ENCODE measurements at regions not wholly inside any gene's neighbourhood (a gene's known extent, or its start where the extent isn't known, plus 50 kb on each side); places are given as distances from the start of the nearest gene placed in this dataset.
A peak's percentile ranks its signal among the peaks of the same experiment; 100 is the strongest.

DNA sequence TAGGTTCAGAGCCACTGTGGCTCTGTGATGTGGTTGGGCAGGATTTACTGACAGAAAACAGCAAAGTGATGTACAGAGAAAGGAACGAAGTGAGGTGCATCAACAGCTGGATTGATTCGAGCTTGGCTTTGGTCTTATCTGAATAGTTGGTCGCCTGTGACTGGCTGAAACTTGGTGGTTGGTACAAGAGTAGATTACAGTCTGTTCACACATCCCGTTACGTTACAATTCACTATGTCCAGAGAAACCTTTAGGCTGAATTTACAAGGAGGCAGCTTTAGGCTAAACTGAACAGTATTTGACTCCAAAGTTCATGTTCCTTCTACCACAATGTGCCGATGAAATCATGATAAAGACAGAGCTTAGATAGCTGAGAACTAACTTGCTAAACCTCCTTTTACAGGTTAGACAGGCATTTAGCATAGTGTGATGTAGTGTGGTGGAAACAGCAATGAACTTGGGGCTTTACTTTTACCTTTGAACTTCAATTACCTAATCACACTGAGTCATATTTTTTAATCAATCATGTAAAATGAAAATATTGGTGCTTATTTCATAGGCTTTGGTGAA is 210.2 kb upstream of the PUM3 start:
- DNase-seq: no peak

DNA sequence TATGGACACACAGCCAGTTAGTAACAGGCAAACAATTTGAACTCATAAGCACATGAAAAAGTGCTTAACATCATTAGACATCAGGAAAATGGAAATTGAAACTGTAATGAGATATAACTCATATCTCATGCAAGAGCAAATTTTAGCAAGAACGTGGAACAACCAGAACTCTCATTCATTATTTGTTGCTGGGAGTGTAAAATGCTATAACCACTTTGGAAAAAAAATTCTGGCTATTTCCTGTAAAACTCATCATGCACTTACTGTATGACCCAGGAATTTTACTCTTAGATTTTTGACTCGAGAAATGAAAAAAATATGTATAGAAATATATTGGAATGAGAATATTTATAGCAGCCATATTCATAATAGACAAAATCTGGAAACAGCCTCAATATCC is 205.7 kb upstream of the PUM3 start:
- no peak for DNase-seq

DNA sequence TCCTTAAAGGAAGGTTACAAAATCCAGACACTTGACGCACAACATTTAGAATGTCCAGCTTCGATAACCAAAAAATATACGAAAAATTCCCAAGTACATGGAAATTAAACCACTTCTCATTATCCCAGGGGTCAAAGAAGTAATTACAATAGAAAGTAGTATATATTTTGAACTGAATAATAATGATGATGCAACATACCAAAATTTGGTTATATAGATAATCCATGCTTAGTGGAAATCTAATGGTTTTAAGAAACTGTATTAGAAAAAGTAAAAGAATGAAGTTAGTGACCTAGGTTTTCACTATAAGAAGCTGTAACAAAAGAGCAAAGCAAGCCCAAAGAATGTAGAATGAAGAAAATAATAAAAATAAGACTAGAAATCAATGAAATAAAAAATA is 204.0 kb upstream of the PUM3 start:
- no peak for DNase-seq

DNA sequence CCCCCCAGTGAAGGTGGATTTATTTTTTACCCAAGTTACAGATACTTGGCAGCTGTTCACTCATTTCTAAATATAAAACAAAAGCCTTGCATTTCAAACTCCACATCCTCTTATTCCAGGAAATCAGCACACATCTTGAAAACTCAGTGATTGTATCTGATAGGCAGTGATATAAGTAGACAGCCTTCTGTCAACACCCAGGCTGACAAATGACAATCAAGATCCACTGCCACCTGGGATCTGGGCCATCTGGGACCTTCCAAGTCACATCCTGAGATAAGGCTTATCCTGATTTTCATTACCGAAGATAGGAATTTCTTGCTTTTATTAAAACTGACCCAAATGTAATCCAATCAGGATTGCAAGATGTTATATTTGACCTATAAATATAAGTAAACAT is 201.3 kb upstream of the PUM3 start:
- no peak for DNase-seq

DNA sequence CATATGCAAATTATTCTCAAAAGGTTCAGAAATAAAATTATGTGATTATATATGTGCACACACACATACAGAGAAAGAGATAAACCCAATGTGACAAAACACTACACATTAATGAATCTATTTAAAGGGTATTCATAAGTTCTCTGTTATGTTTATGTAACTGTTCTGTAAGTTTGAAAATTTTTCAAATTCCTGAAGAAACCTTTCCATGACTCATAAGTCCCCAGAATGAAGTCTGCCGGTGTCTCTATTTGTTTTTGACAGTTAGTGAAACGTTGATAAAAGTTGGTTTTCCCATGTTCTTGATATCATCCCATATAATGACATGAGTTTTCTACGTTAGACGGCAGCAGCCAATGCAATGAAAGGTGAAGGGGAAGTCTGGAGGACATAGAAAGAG is 199.5 kb upstream of the PUM3 start:
- no peak for DNase-seq

DNA sequence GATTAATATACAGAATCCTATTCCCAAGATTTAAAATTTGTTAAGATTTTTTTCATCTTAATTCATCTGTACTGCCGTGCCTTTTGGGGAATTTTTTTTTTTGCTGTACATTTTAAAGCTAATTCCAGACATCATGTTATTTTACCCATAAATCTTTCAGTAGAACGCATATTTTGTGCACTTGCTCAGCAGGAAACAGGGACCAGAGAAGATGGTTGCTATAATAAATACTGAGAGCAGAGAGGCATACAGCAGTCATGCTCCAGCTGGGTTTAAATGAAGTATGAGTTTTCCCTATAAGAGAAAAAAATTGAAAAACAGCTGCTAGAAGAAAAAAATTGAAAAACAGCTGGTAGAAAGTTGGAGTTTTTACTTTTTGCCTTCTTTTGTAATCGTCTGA is 196.9 kb upstream of the PUM3 start:
- DNase-seq: no peak

DNA sequence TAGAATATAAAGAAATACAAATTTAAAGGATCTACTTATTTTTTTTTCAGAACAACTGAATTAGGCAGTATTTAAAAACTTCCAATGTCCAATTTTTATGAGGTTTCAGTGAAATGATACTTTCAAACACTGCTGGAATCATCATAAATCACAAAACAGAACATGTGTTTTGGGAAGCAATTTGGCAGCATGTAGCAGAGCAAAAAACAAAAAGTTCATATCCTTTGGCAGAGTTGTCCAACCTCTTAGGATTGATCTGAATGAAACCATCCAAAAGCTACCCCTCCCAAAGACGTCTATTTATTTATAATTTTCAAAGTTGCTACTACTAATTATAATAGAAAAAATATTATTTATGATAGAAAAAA is 192.4 kb upstream of the PUM3 start:
- DNase-seq: no peak

DNA sequence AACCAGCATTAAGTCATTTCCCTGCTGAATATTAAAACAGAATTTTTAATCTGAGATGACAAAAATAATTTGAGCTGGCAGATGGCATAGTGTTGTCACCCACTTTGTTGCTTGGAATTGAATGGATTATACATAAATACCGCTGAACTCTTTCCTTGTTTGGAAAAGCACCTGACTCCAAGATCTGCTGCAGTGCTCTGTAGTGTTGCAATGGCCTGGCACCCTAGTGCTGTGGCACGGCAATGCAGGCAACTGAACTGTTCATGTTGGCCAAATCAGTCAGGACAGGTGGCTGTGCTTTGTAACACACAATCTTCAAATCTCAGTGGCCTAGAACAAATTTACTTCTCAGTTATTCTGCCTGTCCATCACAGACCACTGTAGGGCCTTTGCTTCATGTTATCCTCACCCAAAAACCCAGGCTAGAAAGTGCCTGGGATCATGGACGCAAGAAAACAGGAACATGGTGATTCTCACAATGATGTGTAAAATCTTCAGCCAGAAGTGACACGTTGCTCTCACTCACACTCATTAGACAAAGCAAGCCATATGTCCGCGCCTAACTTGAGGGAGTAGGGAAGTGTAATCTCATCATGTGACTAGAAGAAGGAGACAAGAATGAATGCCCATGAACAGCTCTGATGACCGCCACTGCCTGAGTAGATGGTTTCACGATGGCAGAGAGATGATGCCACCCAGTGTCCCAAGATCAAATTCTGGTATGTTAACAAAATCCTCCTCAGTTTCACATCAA is 191.9 kb upstream of the PUM3 start:
- DNase-seq: no peak

DNA sequence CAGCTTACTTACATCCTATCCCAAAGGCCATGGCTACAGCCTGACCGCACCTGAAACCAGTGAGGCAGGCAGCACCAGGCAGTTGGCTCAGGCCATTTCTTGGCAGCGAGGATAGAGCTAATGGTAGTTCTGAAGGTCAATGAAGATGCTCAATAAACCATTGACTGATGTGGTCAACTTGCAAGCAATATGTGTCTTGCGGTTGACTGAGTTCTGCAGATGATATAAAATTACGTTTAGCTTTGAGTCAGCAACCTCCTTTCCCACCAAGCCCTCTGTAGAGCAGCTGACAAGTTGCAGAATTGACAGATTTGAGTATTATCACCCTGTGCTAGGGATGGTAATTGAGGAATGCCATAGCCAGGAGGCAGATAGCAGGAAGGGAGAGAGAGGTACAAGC is 189.0 kb upstream of the PUM3 start:
- DNase-seq: no peak

DNA sequence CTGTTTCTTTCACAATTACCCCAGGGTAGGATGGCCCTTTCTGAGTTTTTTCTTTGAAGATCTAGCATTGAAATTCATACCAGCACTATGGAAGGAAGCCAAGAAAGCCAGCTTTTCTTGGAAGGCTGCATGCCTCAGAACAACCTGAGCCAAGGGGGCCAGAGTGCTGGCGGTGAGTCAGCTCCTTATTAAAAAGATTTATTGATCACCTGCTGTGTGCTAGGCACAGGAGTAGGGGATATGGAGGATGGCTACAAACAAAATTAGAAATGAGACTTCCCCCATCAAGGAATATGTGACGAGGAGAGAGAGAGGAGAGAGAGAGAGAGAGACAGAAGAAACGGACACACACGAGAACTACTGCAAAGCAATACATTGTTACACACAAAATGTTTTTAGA is 184.6 kb upstream of the PUM3 start:
- DNase-seq: no peak

DNA sequence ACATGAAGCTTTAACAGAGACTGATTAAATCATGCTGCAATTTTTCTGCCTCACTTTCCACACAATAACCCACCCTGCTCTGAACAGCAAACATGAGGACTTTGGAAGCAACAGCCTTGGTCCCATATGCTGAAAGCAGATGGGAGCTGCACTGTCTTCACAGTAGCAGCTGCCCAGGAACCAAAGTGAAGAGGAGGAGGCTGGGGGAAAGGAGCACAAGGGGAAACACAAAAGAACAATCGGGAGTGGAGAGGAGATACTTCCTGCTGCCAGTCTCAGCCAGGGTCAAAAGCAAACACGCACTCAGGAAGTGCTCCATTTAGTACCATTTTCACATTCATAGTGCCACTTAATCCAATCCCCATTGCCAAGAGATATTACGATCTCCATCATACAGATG is 183.3 kb upstream of the PUM3 start:
- no peak for DNase-seq

DNA sequence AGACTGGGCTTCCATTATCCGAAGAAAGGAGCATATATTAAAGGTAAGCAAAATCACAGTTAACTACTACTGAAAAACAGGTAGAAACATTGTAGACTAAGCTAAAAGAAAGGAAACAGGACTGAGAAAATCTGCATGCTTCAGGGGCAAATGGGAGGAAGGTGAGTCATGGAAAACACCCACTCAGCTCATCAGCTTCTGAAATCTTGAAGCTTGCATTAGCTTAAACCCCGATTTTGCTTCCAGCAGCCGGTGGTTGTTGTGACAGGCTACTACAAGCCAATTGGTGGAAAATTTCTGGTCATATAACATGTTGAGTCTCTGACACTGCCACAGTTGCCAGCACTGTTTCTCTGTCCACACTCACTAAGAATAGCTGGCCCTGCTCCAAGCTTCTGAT is 179.6 kb upstream of the PUM3 start:
- no peak for DNase-seq

DNA sequence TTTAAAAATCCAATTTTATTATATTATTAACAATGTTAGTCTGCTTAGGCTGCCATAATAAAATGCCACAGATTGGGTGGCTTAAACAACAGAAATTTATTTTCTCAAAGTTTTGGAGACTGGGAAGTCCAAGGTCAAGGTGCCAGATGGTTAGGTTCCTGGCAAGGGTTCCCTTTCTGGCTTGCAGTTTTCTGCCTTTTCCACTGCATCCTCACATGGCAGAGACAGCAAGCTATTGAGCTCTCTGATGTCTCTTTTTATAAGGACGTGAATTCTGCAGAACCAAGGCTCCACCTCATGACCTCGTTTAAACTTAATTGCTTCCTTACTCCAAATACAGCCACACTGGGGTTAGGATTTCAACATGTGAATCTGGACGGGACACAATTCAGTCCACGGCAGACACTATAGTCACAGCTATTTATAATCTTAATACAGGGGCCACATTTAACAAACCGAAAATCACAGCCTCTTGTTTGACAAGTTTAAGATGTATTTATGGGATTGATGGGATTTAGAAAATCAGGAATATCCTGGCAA is 174.9 kb upstream of the PUM3 start:
- DNase-seq: no peak

DNA sequence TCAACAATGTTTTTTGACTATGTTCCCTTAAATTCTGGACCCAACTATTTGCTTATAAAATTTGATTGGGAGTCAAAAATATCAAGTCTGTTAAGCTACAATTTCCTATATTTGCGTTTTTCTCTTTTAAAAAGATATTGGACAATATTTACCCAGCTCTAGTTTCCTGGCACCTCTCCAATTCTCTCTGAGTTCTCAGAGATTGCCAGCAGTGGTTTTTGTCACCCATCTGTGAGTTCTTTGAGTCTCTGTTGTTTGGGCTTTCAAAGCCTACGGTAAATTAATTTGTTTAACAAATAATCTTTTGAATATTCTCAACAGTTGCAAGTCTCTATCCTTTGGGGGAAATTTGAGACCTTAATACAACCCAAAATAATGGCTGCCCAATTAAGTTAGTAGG is 174.2 kb upstream of the PUM3 start:
- DNase-seq: no peak

DNA sequence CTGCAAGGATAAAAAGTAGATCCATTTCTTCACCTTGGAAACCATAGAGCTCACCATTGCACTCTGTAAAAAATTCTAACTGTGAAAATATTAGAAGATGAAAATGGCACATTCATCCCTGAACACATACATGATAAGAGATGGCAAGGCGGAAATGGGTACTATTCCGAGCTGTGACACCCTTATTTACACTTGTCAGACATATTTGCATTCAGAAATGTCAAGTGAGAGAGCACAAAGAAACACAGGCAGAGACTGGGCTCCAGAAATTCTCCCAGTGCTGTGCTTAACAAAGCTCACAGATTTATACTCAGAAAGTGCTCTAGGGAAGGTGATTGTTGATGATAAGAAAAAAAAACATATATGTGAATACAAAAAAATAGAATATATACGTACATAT is 170.3 kb upstream of the PUM3 start:
- DNase-seq: no peak

DNA sequence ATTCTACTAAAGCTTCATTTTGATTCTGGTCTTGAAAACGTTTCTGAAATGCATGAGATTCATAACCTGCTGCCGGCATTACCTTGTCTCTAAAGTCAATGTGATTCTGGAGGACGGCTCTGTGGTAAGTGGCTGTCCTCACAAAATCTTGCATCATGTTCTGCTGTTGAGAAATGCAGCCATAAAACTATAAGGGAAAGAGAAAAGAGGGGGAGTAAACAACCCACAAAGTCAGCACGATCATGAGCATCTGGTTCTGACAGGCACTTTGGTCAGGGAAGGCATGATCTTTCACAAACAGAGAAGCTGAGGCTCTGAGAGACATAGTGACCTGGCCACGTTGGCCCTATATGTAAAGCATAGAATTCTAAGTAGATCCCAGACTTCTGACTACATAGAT is 168.9 kb upstream of the PUM3 start:
- DNase-seq: no peak

DNA sequence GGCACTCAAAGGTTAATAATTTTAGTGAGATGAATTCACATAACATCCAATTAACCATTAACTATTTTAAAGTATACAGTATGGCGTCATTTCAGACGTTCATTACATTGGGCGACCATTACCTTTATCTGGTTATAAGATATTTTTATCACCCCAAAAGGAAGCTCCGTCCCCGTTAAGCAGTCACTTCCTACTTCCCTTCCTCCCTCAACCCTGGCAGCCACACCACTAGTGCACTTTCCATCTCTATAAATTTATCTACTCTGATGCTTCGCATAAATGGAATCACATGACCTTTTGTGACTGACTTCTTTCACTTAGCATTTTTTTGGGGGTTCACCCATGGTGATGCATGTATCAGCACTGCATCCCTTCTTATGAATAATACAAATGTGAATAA is 168.3 kb upstream of the PUM3 start:
- no peak for DNase-seq

DNA sequence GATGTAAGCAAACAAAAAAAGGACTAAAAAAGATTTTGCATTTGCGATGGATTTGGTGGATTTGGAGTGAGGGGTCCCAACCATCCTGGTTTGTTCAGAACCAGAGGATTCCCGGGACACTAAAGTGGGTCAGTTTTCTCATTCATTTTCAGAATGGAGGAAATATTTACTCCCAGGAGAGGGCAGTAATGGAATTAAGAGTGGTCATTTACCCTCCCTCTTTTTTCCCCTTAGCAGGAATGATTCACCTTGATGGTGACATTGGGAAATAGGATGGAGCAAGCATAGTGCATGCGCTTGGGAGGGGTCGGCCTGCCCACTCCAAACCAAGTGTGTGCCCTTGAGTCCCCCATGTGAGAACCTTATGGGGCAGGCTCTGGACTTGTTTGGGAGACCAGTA is 164.2 kb upstream of the PUM3 start:
- DNase-seq: no peak

DNA sequence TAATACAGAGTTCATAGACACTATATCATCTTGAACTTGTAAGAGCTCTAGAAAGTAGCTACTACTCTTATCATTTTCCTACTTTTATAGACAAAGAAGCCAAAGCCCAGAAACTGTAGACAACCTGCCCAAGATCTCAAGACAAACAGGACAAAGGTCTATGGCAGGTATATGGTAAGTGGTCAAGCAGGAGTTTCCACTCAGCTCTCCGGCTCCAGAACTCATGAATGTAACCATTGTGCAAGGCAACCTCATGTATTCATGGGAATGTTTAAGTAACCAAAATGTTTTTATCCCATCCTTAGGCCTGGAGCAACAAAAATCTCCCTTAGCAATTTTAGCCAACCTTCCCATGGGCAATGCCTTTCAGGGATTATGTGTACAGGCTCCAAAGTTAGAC is 163.4 kb upstream of the PUM3 start:
- DNase-seq: peak in 1 of 2 donors; percentile 22

DNA sequence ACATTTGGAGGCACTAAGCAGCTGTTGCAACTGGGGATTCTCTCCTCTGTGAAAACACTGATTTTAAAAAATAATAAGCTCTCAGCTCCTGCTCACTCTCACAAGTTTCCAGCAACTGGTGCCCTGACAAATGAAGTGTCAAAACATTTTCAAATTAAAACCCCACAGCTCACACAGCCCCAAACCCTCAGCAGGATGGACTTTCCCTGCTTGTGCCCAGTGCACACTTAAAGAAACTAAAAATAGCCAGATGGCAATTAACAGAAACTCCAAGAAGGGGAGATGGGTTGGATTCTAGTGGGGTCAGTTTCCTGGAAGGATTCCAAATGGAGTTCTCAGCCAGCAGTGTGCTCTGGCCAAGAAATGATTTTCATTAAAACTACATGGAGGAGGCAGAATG is 163.0 kb upstream of the PUM3 start:
- peak; percentile 23 to 33 for DNase-seq

DNA sequence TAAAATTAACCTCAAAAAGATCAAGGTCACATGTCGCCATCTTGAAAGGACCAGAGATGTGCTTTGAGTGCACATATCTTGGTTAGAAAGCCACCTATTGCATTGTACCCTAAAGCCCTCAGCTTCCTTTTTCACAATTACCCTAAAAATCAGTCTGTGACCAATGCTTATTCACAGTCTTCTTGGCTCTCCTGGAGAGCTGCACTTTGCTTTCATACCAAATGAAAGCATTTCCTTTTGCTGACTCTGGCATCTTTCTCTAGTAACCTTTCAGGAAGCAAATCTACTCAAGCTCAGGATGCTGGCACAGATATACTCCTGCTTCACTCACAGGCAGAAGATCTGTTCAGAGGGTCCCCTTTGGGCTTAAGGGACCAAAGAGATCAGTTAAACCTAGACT is 160.7 kb upstream of the PUM3 start:
- no peak for DNase-seq

DNA sequence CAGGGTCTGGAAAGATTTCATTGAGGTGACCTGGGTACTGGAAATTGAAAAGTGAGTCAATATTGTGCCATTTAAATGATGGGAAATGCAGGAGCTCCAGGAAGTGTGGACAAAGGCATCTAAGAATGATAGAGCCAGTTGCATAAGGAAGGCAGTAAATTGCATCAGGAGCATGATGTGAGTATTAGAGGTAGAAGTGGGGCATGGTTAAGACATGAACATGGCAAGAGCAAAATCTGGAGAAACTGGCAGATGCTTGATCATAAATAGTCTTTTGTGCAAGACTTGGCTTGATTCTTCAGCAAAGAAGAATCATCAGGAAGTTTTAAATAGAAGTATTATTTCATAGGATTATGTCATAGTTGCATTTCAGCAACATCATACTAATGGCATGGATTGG is 157.4 kb upstream of the PUM3 start:
- DNase-seq: no peak

DNA sequence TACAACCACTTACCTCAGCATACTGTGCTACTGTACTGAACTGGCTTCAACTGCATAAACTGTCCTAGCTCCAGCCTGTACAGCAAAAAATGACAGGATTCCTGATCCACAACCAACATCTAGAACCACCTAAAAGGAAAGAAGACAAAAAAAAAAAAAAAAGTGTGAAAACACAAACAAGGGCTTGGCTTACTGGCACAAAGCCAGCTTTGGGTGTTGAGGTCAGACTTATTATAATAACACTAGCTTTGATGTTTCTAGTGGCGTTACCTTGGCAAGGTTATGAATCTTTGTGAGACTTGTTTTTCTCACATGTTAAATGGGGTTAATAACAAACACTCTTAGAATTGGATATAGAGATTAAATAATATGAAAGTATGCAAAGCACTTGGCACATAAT is 148.5 kb upstream of the PUM3 start:
- no peak for DNase-seq

DNA sequence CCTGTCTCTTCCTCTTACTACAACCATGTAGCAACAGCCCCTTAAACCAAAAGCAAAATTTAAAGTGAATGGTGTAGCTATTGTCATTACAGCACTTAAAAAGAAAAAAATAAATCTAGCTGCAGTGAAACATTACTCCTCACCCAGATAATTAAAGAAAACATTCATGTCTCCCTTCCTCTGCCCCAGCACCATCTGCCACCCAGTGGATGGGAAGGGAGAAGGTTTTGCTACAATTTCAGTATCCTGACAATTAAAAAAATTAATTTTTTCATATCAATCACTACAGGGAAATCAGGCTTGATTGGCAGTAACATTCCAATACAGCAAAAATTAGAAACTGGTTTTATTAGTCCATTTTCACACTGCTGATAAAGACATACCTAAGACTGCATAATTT is 147.4 kb upstream of the PUM3 start:
- no peak for DNase-seq
